CD4-positive, alpha-beta memory T cell (primary cell): ENCODE measurements at regions not wholly inside any gene's neighbourhood (a gene's known extent, or its start where the extent isn't known, plus 50 kb on each side); places are given as distances from the start of the nearest gene placed in this dataset.

Experiments
- CTCF ChIA-PET: fragments of 350-600 bp; sonication (Branson Sonifier 250); formaldehyde crosslinking; loops from one replicate; lab custom pipeline; 2021; ENCODE audit warnings: inconsistent platforms; ENCODE audit not compliant: partially characterized antibody; lab: Charles Lee
- POLR2A ChIA-PET: fragments of 350-600 bp; sonication (Branson Sonifier 250); formaldehyde crosslinking; loops from one replicate; lab custom pipeline; 2021; ENCODE audit not compliant: partially characterized antibody; lab: Charles Lee
- DNase-seq, 5 donors: peaks; one replicate each; pipeline versions ENCODE4 v3.0.0 to v3.0.0-alpha.2; 2020 to 2022; ENCODE audit warnings: mixed read lengths in 1 of 5
- H3K27ac ChIP-seq: one replicate; pipeline ENCODE4 v1.7.0; 2013; ENCODE audit warnings: low read depth, low read length
- H3K27me3 ChIP-seq: 2 replicates; pipeline ENCODE4 v1.7.0; 2013; ENCODE audit warnings: mild to moderate bottlenecking, low read length, moderate library complexity; ENCODE audit not compliant: insufficient read depth
- H3K36me3 ChIP-seq: 2 replicates; pipeline ENCODE4 v1.7.0; 2013; ENCODE audit warnings: mild to moderate bottlenecking, low read length, moderate library complexity; ENCODE audit not compliant: insufficient read depth
- H3K4me1 ChIP-seq: 2 replicates; pipeline ENCODE4 v1.7.0; 2013; ENCODE audit warnings: mild to moderate bottlenecking, low read length, moderate library complexity; ENCODE audit not compliant: insufficient read depth
- H3K4me3 ChIP-seq, 2 donors: one replicate each; pipeline ENCODE4 v1.7.0; 2013; ENCODE audit warnings: low read length in 2 of 2, mild to moderate bottlenecking in 1 of 2
- H3K9me3 ChIP-seq, 2 donors: one replicate each; pipeline ENCODE4 v1.7.0; 2013; ENCODE audit warnings: low read length in 2 of 2, control low read depth in 1 of 2; ENCODE audit not compliant: control insufficient read depth in 1 of 2
- H3K27ac Mint-ChIP-seq, 7 donors: one replicate each; pipeline ENCODE4 v1.8.0; 2020 to 2021; ENCODE audit warnings: mixed read lengths in 7 of 7, mild to moderate bottlenecking in 6 of 7, inconsistent platforms in 3 of 7, moderate library complexity in 3 of 7
- H3K27me3 Mint-ChIP-seq, 2 donors: one replicate each; pipeline ENCODE4 v1.8.0; 2020 to 2021; ENCODE audit warnings: mixed read lengths in 2 of 2
- H3K36me3 Mint-ChIP-seq, 2 donors: one replicate each; pipeline ENCODE4 v1.8.0; 2020 to 2021; ENCODE audit warnings: mixed read lengths in 2 of 2, inconsistent platforms in 1 of 2, mild to moderate bottlenecking in 1 of 2
- H3K4me1 Mint-ChIP-seq, 4 donors: one replicate each; pipeline ENCODE4 v1.8.0; 2020 to 2021; ENCODE audit warnings: mixed read lengths in 4 of 4, mild to moderate bottlenecking in 1 of 4
- H3K4me3 Mint-ChIP-seq, 8 donors: one replicate each; pipeline ENCODE4 v1.8.0; 2020 to 2021; ENCODE audit warnings: mixed read lengths in 8 of 8, mild to moderate bottlenecking in 7 of 8, moderate library complexity in 6 of 8, inconsistent platforms in 3 of 8
- H3K9me3 Mint-ChIP-seq, 8 donors: one replicate each; pipeline ENCODE4 v1.8.0; 2020 to 2021; ENCODE audit warnings: mixed read lengths in 8 of 8, mild to moderate bottlenecking in 5 of 8, inconsistent platforms in 3 of 8, moderate library complexity in 1 of 8
- intact Hi-C: fragments of 100-400 bp; cut with micrococcal nuclease; formaldehyde crosslinking; loops from one replicate; pipeline ENCODE4 v1.15.1; 2023

- Histone ChIP-seq H3K36me3 (no peaks in the 10 kb centered on the region), H3K27ac (no peak overlapping the region), H3K9me3 (no peaks in the 10 kb centered on the region), H3K4me1 (no peaks in the 10 kb centered on the region), H3K4me3 (no peak overlapping the region), H3K27me3 (no peaks in the 10 kb centered on the region)
- no peaks in the 10 kb centered on the region for H3K27me3 Mint-ChIP-seq
- H3K4me1 Mint-ChIP-seq = no peaks in the 10 kb centered on the region
- CTCF ChIA-PET = no interaction called here
- no peak overlapping the region for H3K27ac Mint-ChIP-seq
- intact Hi-C loops = no loop called here
- H3K4me3 Mint-ChIP-seq = no peak overlapping the region
- DNase-seq = no peak
- H3K36me3 Mint-ChIP-seq = no peaks in the 10 kb centered on the region
- peaks cover 0 to 3% (median under 1%) of the 10 kb centered on the region in 8 donors for H3K9me3 Mint-ChIP-seq
- POLR2A ChIA-PET = no interaction called here
These were observed 172.8 kb downstream of the KCNA4 start for GRCh38 chr11:29844031-29844430.

- no peaks in the 10 kb centered on the region for H3K36me3 ChIP-seq
- DNase-seq = no peak
- Mint-ChIP-seq H3K27me3 (no peaks in the 10 kb centered on the region), H3K4me1 (no peaks in the 10 kb centered on the region), H3K9me3 (peaks cover 0 to 4% (median under 1%) of the 10 kb centered on the region in 8 donors), H3K36me3 (no peaks in the 10 kb centered on the region), H3K4me3 (no peak overlapping the region), H3K27ac (no peak overlapping the region)
- no peaks in the 10 kb centered on the region for H3K27me3 ChIP-seq
- intact Hi-C loops = no loop called here
- ChIA-PET POLR2A (no interaction called here), CTCF (no interaction called here)
- no peak overlapping the region for H3K4me3 ChIP-seq
- H3K9me3 ChIP-seq = no peaks in the 10 kb centered on the region
- H3K4me1 ChIP-seq = no peaks in the 10 kb centered on the region
- no peak overlapping the region for H3K27ac ChIP-seq
These were observed 174.8 kb downstream of the KCNA4 start for GRCh38 chr11:29842061-29842460.

- Mint-ChIP-seq H3K9me3 (peaks cover 0 to 13% (median 7%) of the 10 kb centered on the region in 8 donors), H3K36me3 (no peaks in the 10 kb centered on the region), H3K27ac (no peak overlapping the region), H3K4me1 (no peaks in the 10 kb centered on the region), H3K27me3 (no peaks in the 10 kb centered on the region), H3K4me3 (no peak overlapping the region)
- H3K4me3 ChIP-seq = no peak overlapping the region
- ChIA-PET CTCF (no interaction called here), POLR2A (no interaction called here)
- no peaks in the 10 kb centered on the region for H3K4me1 ChIP-seq
- no peak overlapping the region for H3K27ac ChIP-seq
- DNase-seq = no peak
- no peaks in the 10 kb centered on the region for H3K27me3 ChIP-seq
- intact Hi-C loops = no loop called here
- H3K36me3 ChIP-seq = no peaks in the 10 kb centered on the region
- H3K9me3 ChIP-seq = peaks cover 0 to 5% of the 10 kb centered on the region in 2 donors
These were observed 190.0 kb downstream of the KCNA4 start for GRCh38 chr11:29826878-29827277.

- ChIA-PET CTCF (no interaction called here), POLR2A (no interaction called here)
- Histone ChIP-seq H3K4me1 (no peaks in the 10 kb centered on the region), H3K4me3 (no peak overlapping the region), H3K36me3 (no peaks in the 10 kb centered on the region), H3K9me3 (no peaks in the 10 kb centered on the region), H3K27me3 (no peaks in the 10 kb centered on the region), H3K27ac (no peak overlapping the region)
- DNase-seq = no peak
- intact Hi-C loops = no loop called here
- H3K4me3 Mint-ChIP-seq = no peak overlapping the region
- no peaks in the 10 kb centered on the region for H3K36me3 Mint-ChIP-seq
- H3K27ac Mint-ChIP-seq = no peak overlapping the region
- H3K27me3 Mint-ChIP-seq = no peaks in the 10 kb centered on the region
- no peaks in the 10 kb centered on the region for H3K4me1 Mint-ChIP-seq
- H3K9me3 Mint-ChIP-seq = peaks cover 0 to 16% (median 5%) of the 10 kb centered on the region in 8 donors
These were observed 200.5 kb downstream of the KCNA4 start for GRCh38 chr11:29816359-29816758.

- Histone ChIP-seq H3K36me3 (no peaks in the 10 kb centered on the region), H3K4me1 (no peaks in the 10 kb centered on the region), H3K9me3 (no peaks in the 10 kb centered on the region), H3K27ac (no peak overlapping the region), H3K4me3 (no peak overlapping the region), H3K27me3 (no peaks in the 10 kb centered on the region)
- H3K36me3 Mint-ChIP-seq = no peaks in the 10 kb centered on the region
- H3K9me3 Mint-ChIP-seq = peaks cover 0 to 5% (median 3%) of the 10 kb centered on the region in 8 donors
- ChIA-PET POLR2A (no interaction called here), CTCF (no interaction called here)
- no peak for DNase-seq
- H3K27ac Mint-ChIP-seq = no peak overlapping the region
- no peaks in the 10 kb centered on the region for H3K4me1 Mint-ChIP-seq
- no peaks in the 10 kb centered on the region for H3K27me3 Mint-ChIP-seq
- intact Hi-C loops = no loop called here
- H3K4me3 Mint-ChIP-seq = no peak overlapping the region
These were observed 207.7 kb downstream of the KCNA4 start for GRCh38 chr11:29809121-29809520.

- POLR2A ChIA-PET = no interaction called here
- H3K27ac ChIP-seq = no peak overlapping the region
- no peaks in the 10 kb centered on the region for H3K9me3 ChIP-seq
- no peak overlapping the region for H3K4me3 ChIP-seq
- no peaks in the 10 kb centered on the region for H3K4me1 Mint-ChIP-seq
- DNase-seq = no peak
- no peaks in the 10 kb centered on the region for H3K36me3 ChIP-seq
- H3K9me3 Mint-ChIP-seq = peaks cover 0 to 9% (median 4%) of the 10 kb centered on the region in 8 donors
- intact Hi-C loops = no loop called here
- CTCF ChIA-PET = no interaction called here
- H3K27me3 Mint-ChIP-seq = no peaks in the 10 kb centered on the region
- H3K4me3 Mint-ChIP-seq = no peak overlapping the region
- H3K36me3 Mint-ChIP-seq = no peaks in the 10 kb centered on the region
- H3K27ac Mint-ChIP-seq = no peak overlapping the region
- no peaks in the 10 kb centered on the region for H3K4me1 ChIP-seq
- no peaks in the 10 kb centered on the region for H3K27me3 ChIP-seq
These were observed 214.3 kb downstream of the KCNA4 start for GRCh38 chr11:29802522-29802921.

GRCh38 chr11:29801561-29801960, 215.3 kb downstream of the KCNA4 start:
- POLR2A ChIA-PET = no interaction called here

GRCh38 chr11:29786092-29786491, 230.7 kb downstream of the KCNA4 start:
- Mint-ChIP-seq H3K27me3 (no peaks in the 10 kb centered on the region), H3K36me3 (no peaks in the 10 kb centered on the region), H3K27ac (no peak overlapping the region), H3K4me3 (no peak overlapping the region), H3K9me3 (peaks cover 0 to 8% (median 3%) of the 10 kb centered on the region in 8 donors), H3K4me1 (no peaks in the 10 kb centered on the region)
- Histone ChIP-seq H3K9me3 (no peaks in the 10 kb centered on the region), H3K27me3 (no peaks in the 10 kb centered on the region), H3K4me3 (no peak overlapping the region), H3K27ac (no peak overlapping the region), H3K4me1 (no peaks in the 10 kb centered on the region), H3K36me3 (no peaks in the 10 kb centered on the region)
- intact Hi-C loops = no loop called here
- DNase-seq = no peak
- ChIA-PET CTCF (no interaction called here), POLR2A (no interaction called here)

More at GRCh38 chr11:29801561-29801960, 215.3 kb downstream of the KCNA4 start:
- Mint-ChIP-seq H3K4me1 (no peaks in the 10 kb centered on the region), H3K36me3 (no peaks in the 10 kb centered on the region), H3K27ac (no peak overlapping the region), H3K4me3 (no peak overlapping the region), H3K9me3 (peaks cover 0 to 12% (median 4%) of the 10 kb centered on the region in 8 donors), H3K27me3 (no peaks in the 10 kb centered on the region)
- CTCF ChIA-PET = no interaction called here
- H3K4me1 ChIP-seq = no peaks in the 10 kb centered on the region
- H3K27ac ChIP-seq = no peak overlapping the region
- no peaks in the 10 kb centered on the region for H3K36me3 ChIP-seq
- no peaks in the 10 kb centered on the region for H3K27me3 ChIP-seq
- DNase-seq = no peak
- H3K4me3 ChIP-seq = no peak overlapping the region
- H3K9me3 ChIP-seq = no peaks in the 10 kb centered on the region
- intact Hi-C loops = no loop called here
